ENCODE measurements at regions not wholly inside any gene's neighbourhood (a gene's known extent, or its start where the extent isn't known, plus 50 kb on each side); places are given as distances from the start of the nearest gene placed in this dataset.

GRCh38 chr1:38153778-38154470 lies 107.3 kb upstream of the POU3F1 start:
- Histone ChIP-seq H3K79me1 (ENCODE audit: insufficient read depth, low read depth, low read length, poor library complexity, severe bottlenecking) (no peaks in the 10 kb centered on the region), H2BK15ac (ENCODE audit: low read depth, low read length) (no peak overlapping the region), H3K18ac (ENCODE audit: insufficient read length, low read depth, low read length) (no peak overlapping the region), H4K5ac (ENCODE audit: insufficient read length, low read depth, low read length) (no peak overlapping the region), H3K56ac (ENCODE audit: insufficient read length, low read depth, low read length) (no peak overlapping the region), H2AK5ac (ENCODE audit: insufficient read length, low read length) (no peak overlapping the region), H3K4ac (ENCODE audit: low read depth, low read length) (no peak overlapping the region), H3K4me1 (ENCODE audit: insufficient read depth, low read length) (peaks cover 4% of the 10 kb centered on the region; the same call in 1 of the 2 replicates), H3K9me3 (ENCODE audit: control insufficient read depth, low read depth, low read length) (no peaks in the 10 kb centered on the region), H2AFZ (ENCODE audit: low read length) (no peak overlapping the region), H2BK5ac (ENCODE audit: insufficient read length, low read length) (no peak overlapping the region), H3K27ac (ENCODE audit: insufficient read length, low read depth, low read length) (no peak overlapping the region), H3K4me2 (ENCODE audit: insufficient read depth, insufficient read length, low read length) (no peak overlapping the region), H3T11ph (ENCODE audit: low read length) (no peak overlapping the region), H2BK12ac (ENCODE audit: insufficient read length, low read depth, low read length) (no peak overlapping the region), H3K79me2 (ENCODE audit: insufficient read depth, low read length) (0 out of 2 replicates have a peak, but pooled peaks cover 2% of the 10 kb centered on the region), H3K9ac (ENCODE audit: extremely low read depth, insufficient read length, low read length) (no peak overlapping the region), H3K23ac (ENCODE audit: insufficient read length, low read depth, low read length) (no peak overlapping the region), H2BK20ac (ENCODE audit: low read depth, low read length, poor library complexity, severe bottlenecking) (no peak overlapping the region), H3K23me2 (ENCODE audit: insufficient read length, low read depth, low read length, poor library complexity, severe bottlenecking) (no peaks in the 10 kb centered on the region), H4K8ac (replicated peaks; ENCODE audit: insufficient read length, low read depth, low read length) (no peak overlapping the region), H3K27me3 (ENCODE audit: insufficient read depth, low read length) (no peaks in the 10 kb centered on the region; the same call in 1 of the 2 replicates), H2BK120ac (ENCODE audit: low read depth, low read length, poor library complexity, severe bottlenecking) (no peak overlapping the region), H4K91ac (ENCODE audit: insufficient read length, low read depth, low read length) (no peak overlapping the region), H3K14ac (ENCODE audit: insufficient read depth, low read length) (no peak overlapping the region), H4K20me1 (ENCODE audit: control insufficient read depth, insufficient read depth, insufficient read length) (no peaks in the 10 kb centered on the region)
- H3K27ac Mint-ChIP-seq: no peak overlapping the region
- H3K9me3 Mint-ChIP-seq: peaks cover 8 to 11% of the 10 kb centered on the region in 2 experiments; a peak in 4 of 5 replicates
- DNase-seq: no peak
- WGBS (ENCODE audit: extremely low coverage, insufficient read length, low lambda C conversion rate): no CpG with 5 or more reads among the region's 12 CpGs
- no peak for TF ChIP-seq CTCF (conservative IDR thresholded peaks at IDR 0.05)
- H3K27me3 Mint-ChIP-seq (ENCODE audit: low read depth): peaks cover 36% of the 10 kb centered on the region
- peaks cover 33 to 37% of the 10 kb centered on the region in 2 experiments for H3K4me1 Mint-ChIP-seq
- no peak overlapping the region for H3K4me3 Mint-ChIP-seq
- H3K36me3 Mint-ChIP-seq (ENCODE audit: insufficient read depth in 1 of 3, low read depth in 3 of 3): peaks cover 0 to 11% (median 5%) of the 10 kb centered on the region in 3 experiments; a peak in 5 of 7 replicates

Data from H9 (cell line).